GM12865 (cell line): ENCODE measurements at regions not wholly inside any gene's neighbourhood (a gene's known extent, or its start where the extent isn't known, plus 50 kb on each side); places are given as distances from the start of the nearest gene placed in this dataset.

Experiments
- DNase-seq: peaks from one replicate; pipeline ENCODE4 v3.0.0; 2010; ENCODE audit warnings: low read depth
- H3K4me3 ChIP-seq: 2 replicates; pipeline ENCODE4 v1.5.1; 2011; ENCODE audit warnings: mild to moderate bottlenecking, low read depth, low read length, control low read depth
- CTCF ChIP-seq: IDR thresholded peaks from 2 replicates; pipeline ENCODE4 v1.5.1; 2011; ENCODE audit warnings: low read length, control low read depth, low read depth, inconsistent platforms; ENCODE audit not compliant: insufficient read depth; ENCODE audit errors: missing control alignments

- no peak for DNase-seq
- no peak for TF ChIP-seq CTCF
- no peak overlapping the region for H3K4me3 ChIP-seq
Observed at GRCh38 chr5:31086839-31087415, 106.6 kb upstream of the CDH6 start.

GRCh38 chr5:31084871-31085270 lies 108.6 kb upstream of the CDH6 start:
- DNase-seq, result no peak
- H3K4me3 ChIP-seq, result no peak overlapping the region
- TF ChIP-seq CTCF, result no peak

- H3K4me3 ChIP-seq, result no peak overlapping the region
- DNase-seq, result no peak
- no peak for TF ChIP-seq CTCF
Observed at GRCh38 chr5:31083364-31083763, 110.1 kb upstream of the CDH6 start.

GRCh38 chr5:31079668-31080067 lies 113.8 kb upstream of the CDH6 start:
- no peak for TF ChIP-seq CTCF
- no peak for DNase-seq
- no peak overlapping the region for H3K4me3 ChIP-seq

- DNase-seq, result no peak
- no peak for TF ChIP-seq CTCF
- no peak overlapping the region for H3K4me3 ChIP-seq
Observed at GRCh38 chr5:31078956-31079355, 114.5 kb upstream of the CDH6 start.

GRCh38 chr5:31075981-31076380 lies 117.5 kb upstream of the CDH6 start:
- TF ChIP-seq CTCF, result no peak
- DNase-seq, result no peak

GRCh38 chr5:31068287-31068686 lies 125.2 kb upstream of the CDH6 start:
- H3K4me3 ChIP-seq, result no peak overlapping the region
- DNase-seq, result no peak
- no peak for TF ChIP-seq CTCF

More at GRCh38 chr5:31075981-31076380, 117.5 kb upstream of the CDH6 start:
- H3K4me3 ChIP-seq, result no peak overlapping the region
